Peyer's patch (tissue), 4 donors: ENCODE measurements at regions not wholly inside any gene's neighbourhood (a gene's known extent, or its start where the extent isn't known, plus 50 kb on each side); places are given as distances from the start of the nearest gene placed in this dataset.
"Not testable (repeated sequence)": the region's sequence is repeated elsewhere in the genome, so short reads cannot be mapped to it uniquely, and the experiment has no call there.

Source experiments
- DNase-seq, 3 donors: peaks; one replicate each; pipeline ENCODE4 v3.0.0-alpha.2; 2017 to 2019
- H3K27ac ChIP-seq, 4 donors: fragments of 200-600 bp; sonication (generic); one replicate each; pipeline ENCODE4 v1.5.1; 2016 to 2019
- H3K27me3 ChIP-seq, 2 donors: fragments of 200-600 bp; sonication (generic); one replicate each; pipeline ENCODE4 v1.5.1; 2019
- H3K36me3 ChIP-seq, 3 donors: fragments of 200-600 bp; sonication (generic); one replicate each; pipeline ENCODE4 v1.5.1; 2016 to 2019
- H3K4me1 ChIP-seq, 4 donors: fragments of 200-600 bp; sonication (generic); one replicate each; pipeline ENCODE4 v1.5.1; 2016 to 2019
- H3K4me3 ChIP-seq, 4 donors: fragments of 200-600 bp; sonication (generic); 1 replicate in 3 of 4; 2 replicates in 1 of 4; pipeline ENCODE4 v1.5.1; 2016 to 2019; ENCODE audit warnings: mild to moderate bottlenecking in 1 of 4
- H3K9me3 ChIP-seq, 4 donors: fragments of 200-600 bp; sonication (generic); one replicate each; pipeline ENCODE4 v1.5.1; 2016 to 2019; ENCODE audit warnings: mild to moderate bottlenecking in 1 of 4
- POLR2A ChIP-seq, 2 donors: fragments of 450-650 bp; IDR thresholded peaks; one replicate each; pipeline ENCODE4 v1.5.1; 2017; ENCODE audit warnings: antibody characterized with exemption in 2 of 2, mild to moderate bottlenecking in 2 of 2, moderate library complexity in 2 of 2
- TF ChIP-seq, protein P1 (sequence below), 6 experiments: fragments of 450-650 bp in 4 of 6; fragments of 200-600 bp in 2 of 6; sonication (generic) in 1 of 6; IDR thresholded peaks; one replicate each; pipeline ENCODE4 v1.5.1; 2017 to 2019; ENCODE audit warnings: antibody characterized with exemption in 6 of 6, mild to moderate bottlenecking in 3 of 6, moderate library complexity in 1 of 6

DNA sequence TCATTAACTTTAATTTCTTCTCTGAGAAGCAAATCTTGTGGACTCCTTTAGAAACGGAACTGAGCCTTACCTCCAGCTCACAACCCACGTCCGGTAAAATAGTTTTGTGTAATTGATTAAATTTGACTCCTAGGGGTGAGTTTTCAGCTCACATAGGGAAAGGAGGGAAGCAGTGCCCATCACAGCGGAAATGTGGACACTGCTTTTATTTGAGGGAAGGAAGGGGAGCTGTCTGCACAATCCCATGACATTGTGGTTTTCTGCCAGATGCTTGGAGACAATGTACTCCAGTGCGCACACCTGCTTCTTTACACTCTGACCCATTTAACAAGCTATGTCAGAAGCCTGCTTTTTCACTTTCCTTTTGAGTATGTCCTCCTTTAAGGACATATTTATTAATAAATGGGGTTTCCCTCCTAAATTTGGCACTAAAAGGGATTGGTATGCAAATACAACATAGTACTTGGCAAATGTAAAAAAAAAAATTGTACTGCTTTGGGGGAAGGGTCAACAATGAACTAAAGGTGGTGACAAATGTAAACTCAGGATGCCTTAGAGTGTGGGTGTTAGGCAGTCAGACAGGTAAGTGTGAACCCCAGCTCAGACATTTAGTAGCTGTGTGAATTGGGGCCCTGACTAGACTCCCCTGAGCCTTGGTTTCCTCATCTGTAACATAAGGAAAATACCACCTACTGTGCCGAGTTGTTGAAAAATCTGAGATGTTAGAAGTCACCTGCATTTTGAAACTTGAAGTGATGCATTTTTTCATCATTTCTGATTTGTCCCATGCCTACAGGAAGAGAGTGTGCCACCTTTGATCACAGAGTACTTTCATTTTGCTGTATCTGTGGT, 90.2 kb upstream of the KLF6 start:
- H3K36me3 ChIP-seq, result no peaks in the 10 kb centered on the region
- H3K4me3 ChIP-seq, result no peak overlapping the region
- no peaks in the 10 kb centered on the region for H3K27me3 ChIP-seq
- peak in 2 of 3 donors; percentile 57 to 73 for DNase-seq
- no peaks in the 10 kb centered on the region for H3K9me3 ChIP-seq
- peaks cover 0 to 28% (median 15%) of the 10 kb centered on the region in 4 donors for H3K4me1 ChIP-seq
- no peak for TF ChIP-seq POLR2A (IDR thresholded peaks at IDR 0.05)
- TF ChIP-seq, protein P1, sequence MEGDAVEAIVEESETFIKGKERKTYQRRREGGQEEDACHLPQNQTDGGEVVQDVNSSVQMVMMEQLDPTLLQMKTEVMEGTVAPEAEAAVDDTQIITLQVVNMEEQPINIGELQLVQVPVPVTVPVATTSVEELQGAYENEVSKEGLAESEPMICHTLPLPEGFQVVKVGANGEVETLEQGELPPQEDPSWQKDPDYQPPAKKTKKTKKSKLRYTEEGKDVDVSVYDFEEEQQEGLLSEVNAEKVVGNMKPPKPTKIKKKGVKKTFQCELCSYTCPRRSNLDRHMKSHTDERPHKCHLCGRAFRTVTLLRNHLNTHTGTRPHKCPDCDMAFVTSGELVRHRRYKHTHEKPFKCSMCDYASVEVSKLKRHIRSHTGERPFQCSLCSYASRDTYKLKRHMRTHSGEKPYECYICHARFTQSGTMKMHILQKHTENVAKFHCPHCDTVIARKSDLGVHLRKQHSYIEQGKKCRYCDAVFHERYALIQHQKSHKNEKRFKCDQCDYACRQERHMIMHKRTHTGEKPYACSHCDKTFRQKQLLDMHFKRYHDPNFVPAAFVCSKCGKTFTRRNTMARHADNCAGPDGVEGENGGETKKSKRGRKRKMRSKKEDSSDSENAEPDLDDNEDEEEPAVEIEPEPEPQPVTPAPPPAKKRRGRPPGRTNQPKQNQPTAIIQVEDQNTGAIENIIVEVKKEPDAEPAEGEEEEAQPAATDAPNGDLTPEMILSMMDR (IDR thresholded peaks at IDR 0.05), result no peak
- H3K27ac ChIP-seq, result peak overlapping the region; percentile 61 to 78 (median 70)

GRCh38 chr10:3874610-3874989, 89.6 kb upstream of the KLF6 start:
- not testable (repeated sequence) for H3K36me3 ChIP-seq, H3K27me3 ChIP-seq, H3K4me3 ChIP-seq, H3K9me3 ChIP-seq, DNase-seq
- peaks cover 0 to 30% (median 15%) of the 10 kb centered on the region in 4 donors for H3K4me1 ChIP-seq
- peak overlapping the region; percentile 61 to 78 (median 70) for H3K27ac ChIP-seq

GRCh38 chr10:3873728-3874461, 88.9 kb upstream of the KLF6 start:
- no peaks in the 10 kb centered on the region for H3K9me3 ChIP-seq
- H3K27me3 ChIP-seq, result no peaks in the 10 kb centered on the region
- peak in 1 of 3 donors; percentile 33 for DNase-seq
- H3K4me1 ChIP-seq, result peaks cover 0 to 35% (median 15%) of the 10 kb centered on the region in 4 donors
- H3K4me3 ChIP-seq, result no peak overlapping the region
- no peaks in the 10 kb centered on the region for H3K36me3 ChIP-seq
- no peak for TF ChIP-seq POLR2A (IDR thresholded peaks at IDR 0.05)
- TF ChIP-seq, protein P1 (IDR thresholded peaks at IDR 0.05), result no peak
- peak overlapping the region; percentile 61 to 78 (median 68) for H3K27ac ChIP-seq

GRCh38 chr10:3872712-3873329, 87.8 kb upstream of the KLF6 start:
- TF ChIP-seq POLR2A (IDR thresholded peaks at IDR 0.05), result no peak
- TF ChIP-seq, protein P1 (IDR thresholded peaks at IDR 0.05), result no peak
- Histone ChIP-seq H3K27me3 (no peaks in the 10 kb centered on the region), H3K27ac (peak overlapping the region in 2 of 4 donors; percentile 0 to 78), H3K9me3 (no peaks in the 10 kb centered on the region), H3K4me3 (no peak overlapping the region), H3K4me1 (peaks cover 3 to 45% (median 15%) of the 10 kb centered on the region in 4 donors), H3K36me3 (no peaks in the 10 kb centered on the region)
- peak in 1 of 3 donors; percentile 44 for DNase-seq

DNA sequence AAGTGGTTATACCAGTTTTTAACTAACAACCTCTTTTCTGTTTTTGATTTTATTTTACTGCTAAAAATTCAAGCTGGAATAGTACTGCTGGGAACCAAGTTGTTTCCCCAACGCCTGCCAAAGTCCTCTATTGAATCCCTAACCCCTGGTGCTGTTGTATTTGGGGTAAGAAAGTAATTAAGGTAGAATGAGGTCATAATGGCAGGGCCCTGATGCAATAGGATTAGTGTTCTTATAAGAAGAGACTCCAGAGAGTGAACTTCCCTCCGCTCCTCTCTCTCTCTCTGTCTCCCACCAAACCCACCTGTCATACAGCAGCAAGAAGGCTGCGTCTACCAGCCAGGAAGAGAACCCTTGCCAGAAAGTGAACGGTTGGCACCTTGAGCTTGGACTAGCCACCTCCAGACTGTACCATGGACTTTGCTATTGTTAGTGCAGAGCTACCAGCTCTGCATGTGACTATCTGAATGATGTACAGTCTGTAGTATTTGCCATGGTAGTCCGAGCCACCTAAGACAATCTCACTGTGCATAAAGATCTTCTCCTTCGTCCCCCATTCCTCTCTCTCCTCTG, 86.5 kb upstream of the KLF6 start:
- Histone ChIP-seq H3K4me3 (no peak overlapping the region), H3K9me3 (no peaks in the 10 kb centered on the region), H3K4me1 (peaks cover 3 to 55% (median 15%) of the 10 kb centered on the region in 4 donors), H3K27me3 (no peaks in the 10 kb centered on the region), H3K36me3 (no peaks in the 10 kb centered on the region), H3K27ac (peak overlapping the region in 2 of 4 donors; percentile 38 to 47)
- peak in 1 of 3 donors; percentile 72 for DNase-seq
- TF ChIP-seq, protein P1 (IDR thresholded peaks at IDR 0.05), result no peak
- no peak for TF ChIP-seq POLR2A (IDR thresholded peaks at IDR 0.05)
